ENCODE measurements at regions not wholly inside any gene's neighbourhood (a gene's known extent, or its start where the extent isn't known, plus 50 kb on each side); places are given as distances from the start of the nearest gene placed in this dataset.

- Histone ChIP-seq H3K27ac (ENCODE audit: low read depth in 2 of 2, low read length in 2 of 2) (no peak overlapping the region), H3K27me3 (ENCODE audit: control insufficient read depth, insufficient read depth, low read length) (no peaks in the 10 kb centered on the region), H3K4me1 (ENCODE audit: control insufficient read depth in 2 of 3, insufficient read depth in 2 of 3, low read depth in 1 of 3, low read length in 3 of 3) (no peaks in the 10 kb centered on the region), H3K36me3 (ENCODE audit: control insufficient read depth in 2 of 3, insufficient read depth in 3 of 3, low read length in 3 of 3) (no peaks in the 10 kb centered on the region), H3K9ac (ENCODE audit: low read length in 3 of 3) (no peak overlapping the region), H3K4me3 (ENCODE audit: low read length in 3 of 3) (no peak overlapping the region), H3K9me3 (ENCODE audit: control insufficient read depth in 2 of 3, insufficient read depth in 1 of 3, low read length in 3 of 3) (no peaks in the 10 kb centered on the region)
- no peak for TF ChIP-seq CTCF (IDR thresholded peaks at IDR 0.05; ENCODE audit: borderline replicate concordance, extremely low read depth, insufficient read depth)
- FAIRE-seq (no peak), DNase-seq (no peak)
- intact Hi-C loops (cut with DNase I) = no loop called here
Measured at GRCh38 chr6:93701526-93701925, 282.2 kb upstream of the EPHA7 start.

GRCh38 chr6:93685494-93685893 is 266.1 kb upstream of the EPHA7 start:
- Histone ChIP-seq H3K4me1 (ENCODE audit: control insufficient read depth in 2 of 3, insufficient read depth in 2 of 3, low read depth in 1 of 3, low read length in 3 of 3) (no peaks in the 10 kb centered on the region), H3K9ac (ENCODE audit: low read length in 3 of 3) (no peak overlapping the region), H3K27me3 (ENCODE audit: control insufficient read depth, insufficient read depth, low read length) (no peaks in the 10 kb centered on the region), H3K27ac (ENCODE audit: low read depth in 2 of 2, low read length in 2 of 2) (no peak overlapping the region), H3K9me3 (ENCODE audit: control insufficient read depth in 2 of 3, insufficient read depth in 1 of 3, low read length in 3 of 3) (peaks cover 0 to 11% (median 0%) of the 10 kb centered on the region in 3 donors), H3K36me3 (ENCODE audit: control insufficient read depth in 2 of 3, insufficient read depth in 3 of 3, low read length in 3 of 3) (no peaks in the 10 kb centered on the region), H3K4me3 (ENCODE audit: low read length in 3 of 3) (no peak overlapping the region)
- intact Hi-C loops (cut with DNase I) = no loop called here
- no peak for TF ChIP-seq CTCF (IDR thresholded peaks at IDR 0.05; ENCODE audit: borderline replicate concordance, extremely low read depth, insufficient read depth)
- no peak for FAIRE-seq
- DNase-seq = no peak

- no peak for FAIRE-seq
Measured at GRCh38 chr6:93684339-93684738, 265.0 kb upstream of the EPHA7 start.

More at GRCh38 chr6:93684339-93684738, 265.0 kb upstream of the EPHA7 start:
- intact Hi-C loops (cut with DNase I) = no loop called here
- Histone ChIP-seq H3K9me3 (ENCODE audit: control insufficient read depth in 2 of 3, insufficient read depth in 1 of 3, low read length in 3 of 3) (peaks cover 0 to 11% (median 0%) of the 10 kb centered on the region in 3 donors), H3K4me3 (ENCODE audit: low read length in 3 of 3) (no peak overlapping the region), H3K27me3 (ENCODE audit: control insufficient read depth, insufficient read depth, low read length) (no peaks in the 10 kb centered on the region), H3K27ac (ENCODE audit: low read depth in 2 of 2, low read length in 2 of 2) (no peak overlapping the region), H3K36me3 (ENCODE audit: control insufficient read depth in 2 of 3, insufficient read depth in 3 of 3, low read length in 3 of 3) (no peaks in the 10 kb centered on the region), H3K9ac (ENCODE audit: low read length in 3 of 3) (no peak overlapping the region), H3K4me1 (ENCODE audit: control insufficient read depth in 2 of 3, insufficient read depth in 2 of 3, low read depth in 1 of 3, low read length in 3 of 3) (no peaks in the 10 kb centered on the region)
- no peak for DNase-seq
- TF ChIP-seq CTCF (IDR thresholded peaks at IDR 0.05; ENCODE audit: borderline replicate concordance, extremely low read depth, insufficient read depth) = no peak

Data from kidney (tissue), 13 donors.